ENCODE measurements at regions not wholly inside any gene's neighbourhood (a gene's known extent, or its start where the extent isn't known, plus 50 kb on each side); places are given as distances from the start of the nearest gene placed in this dataset.
A peak's percentile ranks its signal among the peaks of the same experiment; 100 is the strongest.

- DNase-seq, result peak; percentile 15
- in situ Hi-C loops (cut with MboI; ENCODE audit: low pct_unique_long_range_greater_than_20kb, low sequenced_read_pairs), result no loop called here
These were observed 1009.8 kb downstream of the TUSC7 start for GRCh38 chr3:117719316-117719926.

- no peak for DNase-seq
- in situ Hi-C loops (cut with MboI; ENCODE audit: low pct_unique_long_range_greater_than_20kb, low sequenced_read_pairs), result no loop called here
These were observed 1012.3 kb downstream of the TUSC7 start for GRCh38 chr3:117721866-117722265.

GRCh38 chr3:117722856-117723255 lies 1013.3 kb downstream of the TUSC7 start:
- DNase-seq, result no peak
- in situ Hi-C loops (cut with MboI; ENCODE audit: low pct_unique_long_range_greater_than_20kb, low sequenced_read_pairs), result no loop called here

- no peak for DNase-seq
These were observed 1014.2 kb downstream of the TUSC7 start for GRCh38 chr3:117723825-117724224.

GRCh38 chr3:117725314-117725713 lies 1015.7 kb downstream of the TUSC7 start:
- no peak for DNase-seq
- in situ Hi-C loops (cut with MboI; ENCODE audit: low pct_unique_long_range_greater_than_20kb, low sequenced_read_pairs), result no loop called here

More at GRCh38 chr3:117723825-117724224, 1014.2 kb downstream of the TUSC7 start:
- in situ Hi-C loops (cut with MboI; ENCODE audit: low pct_unique_long_range_greater_than_20kb, low sequenced_read_pairs), result no loop called here

GRCh38 chr3:117726776-117727175 lies 1017.2 kb downstream of the TUSC7 start:
- in situ Hi-C loops (cut with MboI; ENCODE audit: low pct_unique_long_range_greater_than_20kb, low sequenced_read_pairs), result no loop called here
- DNase-seq, result no peak

GRCh38 chr3:117728226-117728625 lies 1018.6 kb downstream of the TUSC7 start:
- in situ Hi-C loops (cut with MboI; ENCODE audit: low pct_unique_long_range_greater_than_20kb, low sequenced_read_pairs), result no loop called here
- DNase-seq, result no peak

- DNase-seq, result no peak
- in situ Hi-C loops (cut with MboI; ENCODE audit: low pct_unique_long_range_greater_than_20kb, low sequenced_read_pairs), result no loop called here
These were observed 1024.9 kb downstream of the TUSC7 start for GRCh38 chr3:117734496-117734895.

GRCh38 chr3:117735481-117736101 lies 1026.0 kb downstream of the TUSC7 start:
- DNase-seq, result no peak
- in situ Hi-C loops (cut with MboI; ENCODE audit: low pct_unique_long_range_greater_than_20kb, low sequenced_read_pairs), result no loop called here

GRCh38 chr3:117736846-117737245 lies 1027.3 kb downstream of the TUSC7 start:
- in situ Hi-C loops (cut with MboI; ENCODE audit: low pct_unique_long_range_greater_than_20kb, low sequenced_read_pairs), result no loop called here

GRCh38 chr3:117743993-117744392 lies 1034.4 kb downstream of the TUSC7 start:
- in situ Hi-C loops (cut with MboI; ENCODE audit: low pct_unique_long_range_greater_than_20kb, low sequenced_read_pairs), result no loop called here
- no peak for DNase-seq

More at GRCh38 chr3:117736846-117737245, 1027.3 kb downstream of the TUSC7 start:
- DNase-seq, result no peak

- in situ Hi-C loops (cut with MboI; ENCODE audit: low pct_unique_long_range_greater_than_20kb, low sequenced_read_pairs), result no loop called here
- DNase-seq, result no peak
These were observed 1035.4 kb downstream of the TUSC7 start for GRCh38 chr3:117744935-117745334.

- in situ Hi-C loops (cut with MboI; ENCODE audit: low pct_unique_long_range_greater_than_20kb, low sequenced_read_pairs), result no loop called here
- no peak for DNase-seq
These were observed 1035.9 kb downstream of the TUSC7 start for GRCh38 chr3:117745516-117745915.

- in situ Hi-C loops (cut with MboI; ENCODE audit: low pct_unique_long_range_greater_than_20kb, low sequenced_read_pairs), result no loop called here
- DNase-seq, result no peak
These were observed 1036.5 kb downstream of the TUSC7 start for GRCh38 chr3:117746066-117746465.

GRCh38 chr3:117748131-117748530 lies 1038.6 kb downstream of the TUSC7 start:
- DNase-seq, result no peak
- in situ Hi-C loops (cut with MboI; ENCODE audit: low pct_unique_long_range_greater_than_20kb, low sequenced_read_pairs), result no loop called here

- in situ Hi-C loops (cut with MboI; ENCODE audit: low pct_unique_long_range_greater_than_20kb, low sequenced_read_pairs), result no loop called here
- DNase-seq, result no peak
These were observed 1041.2 kb downstream of the TUSC7 start for GRCh38 chr3:117750674-117751269.

GRCh38 chr3:117751651-117752050 lies 1042.1 kb downstream of the TUSC7 start:
- in situ Hi-C loops (cut with MboI; ENCODE audit: low pct_unique_long_range_greater_than_20kb, low sequenced_read_pairs), result no loop called here
- DNase-seq, result no peak

- in situ Hi-C loops (cut with MboI; ENCODE audit: low pct_unique_long_range_greater_than_20kb, low sequenced_read_pairs), result no loop called here
These were observed 1043.6 kb downstream of the TUSC7 start for GRCh38 chr3:117752984-117753717.

GRCh38 chr3:117754058-117754457 lies 1044.5 kb downstream of the TUSC7 start:
- in situ Hi-C loops (cut with MboI; ENCODE audit: low pct_unique_long_range_greater_than_20kb, low sequenced_read_pairs), result no loop called here
- DNase-seq, result no peak

More at GRCh38 chr3:117752984-117753717, 1043.6 kb downstream of the TUSC7 start:
- no peak for DNase-seq

- DNase-seq, result no peak
- in situ Hi-C loops (cut with MboI; ENCODE audit: low pct_unique_long_range_greater_than_20kb, low sequenced_read_pairs), result no loop called here
These were observed 1045.3 kb downstream of the TUSC7 start for GRCh38 chr3:117754841-117755240.

Measured in KBM-7 (cell line).